HepG2 (cell line): ENCODE measurements at regions not wholly inside any gene's neighbourhood (a gene's known extent, or its start where the extent isn't known, plus 50 kb on each side); places are given as distances from the start of the nearest gene placed in this dataset.

Experiments
- ATAC-seq: fragments of 200-7000 bp; cut with Tn5 transposase; 3 replicates; pipeline ENCODE4 v1.9.1; 2020; ENCODE audit warnings: mild to moderate bottlenecking, moderate library complexity
- BruUV-seq: library from RNA; stranded (reverse); fragments of 400-500 nt; replicated peaks from 2 replicates; lab custom pipeline; 2021; lab: Mats Ljungman, UMichigan
- CTCF ChIA-PET: fragments of 300-600 bp; formaldehyde crosslinking; extraction: SDS; loops from one replicate; lab custom pipeline; 2021; ENCODE audit warnings: low total read pairs, inconsistent platforms, low intra/inter-chr PET ratio; lab: Yijun Ruan, JAX
- POLR2A ChIA-PET: fragments of 350-600 bp; sonication (Branson Sonifier 250); formaldehyde crosslinking; loops from one replicate; lab custom pipeline; 2020; ENCODE audit warnings: antibody characterized with exemption, inconsistent platforms; lab: Yijun Ruan, JAX
- DNase-seq: peaks from one replicate; pipeline ENCODE4 v3.0.0-alpha.2; 2015; ENCODE audit warnings: low spot score
- FAIRE-seq: peaks from 3 replicates; lab custom pipeline; 2011; peaks lifted over from hg19 to GRCh38; lab: Jason Lieb, UNC
- H2AFZ ChIP-seq: one replicate; pipeline ENCODE4 v1.6.1; 2011; ENCODE audit warnings: low read length, inconsistent platforms
- H3K27ac ChIP-seq: fragments of 300-600 bp; 3 replicates; pipeline ENCODE4 v1.8.0; 2011; ENCODE audit warnings: mixed run types, mild to moderate bottlenecking, mixed read lengths, low read length, inconsistent platforms; ENCODE audit not compliant: insufficient read depth; ENCODE audit errors: extremely low read length
- H3K27me3 ChIP-seq, 2 experiments: fragments of 200-600 bp in 1 of 2; 2 replicates in 1 of 2; 3 replicates in 1 of 2; pipeline versions ENCODE4 v1.6.0 to v1.8.0; 2011; ENCODE audit warnings: low read length in 2 of 2, mild to moderate bottlenecking in 2 of 2, moderate library complexity in 2 of 2, inconsistent platforms in 1 of 2; ENCODE audit not compliant: insufficient read depth in 2 of 2, control insufficient read depth in 1 of 2
- H3K36me3 ChIP-seq, 2 experiments: fragments of 200-600 bp in 1 of 2; replicated peaks in 1 of 2; 2 replicates in 1 of 2; 3 replicates in 1 of 2; pipeline versions ENCODE4 v1.5.1 to v1.8.0; 2011; ENCODE audit warnings: low read length in 2 of 2, inconsistent platforms in 1 of 2; ENCODE audit not compliant: insufficient read depth in 2 of 2, control insufficient read depth in 1 of 2
- H3K4me1 ChIP-seq: 2 replicates; pipeline ENCODE4 v1.5.1; 2012; ENCODE audit warnings: low read length, inconsistent platforms; ENCODE audit not compliant: insufficient read depth
- H3K4me2 ChIP-seq: 2 replicates; pipeline ENCODE4 v1.6.0; 2011; ENCODE audit warnings: low read depth, low read length, inconsistent platforms
- H3K4me3 ChIP-seq, 3 experiments: fragments of 200-600 bp in 1 of 3; sonication (generic), shearing (Covaris generic) in 1 of 3; replicated peaks in 1 of 3; 2 replicates each; pipeline ENCODE4 v1.5.1; 2011 to 2016; ENCODE audit warnings: low read length in 3 of 3, inconsistent platforms in 2 of 3, low read depth in 2 of 3, mild to moderate bottlenecking in 2 of 3, control low read depth in 1 of 3, mixed read lengths in 1 of 3; ENCODE audit not compliant: insufficient read depth in 1 of 3
- H3K79me2 ChIP-seq: one replicate; pipeline ENCODE4 v1.6.1; 2011; ENCODE audit warnings: low read length, inconsistent platforms; ENCODE audit not compliant: insufficient read depth
- H3K9ac ChIP-seq: 2 replicates; pipeline ENCODE4 v1.6.0; 2011; ENCODE audit warnings: mild to moderate bottlenecking, low read depth, low read length, inconsistent platforms; ENCODE audit not compliant: insufficient read depth
- H3K9me3 ChIP-seq: 2 replicates; pipeline ENCODE4 v1.5.1; 2012; ENCODE audit warnings: mild to moderate bottlenecking, low read length
- H4K20me1 ChIP-seq: 2 replicates; pipeline ENCODE4 v1.6.0; 2011; ENCODE audit warnings: inconsistent platforms, mild to moderate bottlenecking, low read length, moderate library complexity; ENCODE audit not compliant: insufficient read depth
- ONECUT2 ChIP-seq: sonication (generic); formaldehyde crosslinking; IDR thresholded peaks from 2 replicates; pipeline ENCODE4 v1.4.0; 2020; ENCODE audit warnings: missing genetic modification reagents
- PHF5A ChIP-seq: IDR thresholded peaks from one replicate; pipeline ENCODE4 v1.6.1; 2018; ENCODE audit warnings: low read depth, missing genetic modification reagents; ENCODE audit not compliant: unreplicated experiment
- PLRG1 ChIP-seq: fragments of 450-650 bp; conservative IDR thresholded peaks from 2 replicates; pipeline ENCODE4 v1.6.1; 2016
- ZNF577 ChIP-seq: sonication (generic); formaldehyde crosslinking; IDR thresholded peaks from 2 replicates; pipeline ENCODE4 v1.4.0; 2020; ENCODE audit warnings: mild to moderate bottlenecking, low read depth, missing genetic modification reagents, borderline replicate concordance
- ZNF629 ChIP-seq: sonication (generic); formaldehyde crosslinking; conservative IDR thresholded peaks from 2 replicates; pipeline ENCODE4 v1.5.0; 2020; ENCODE audit warnings: missing genetic modification reagents
- ZNF674 ChIP-seq: sonication (generic); formaldehyde crosslinking; IDR thresholded peaks from 2 replicates; pipeline ENCODE4 v1.5.0; 2020; ENCODE audit warnings: low read depth, mild to moderate bottlenecking, missing genetic modification reagents
- WGBS: methylation state at CpG from one replicate; pipeline ENCODE4 v1.1.6; 2017; ENCODE audit warnings: low lambda C conversion rate; 5-methylcytosine and 5-hydroxymethylcytosine counted together
- in situ Hi-C: cut with HindIII; loops from 2 replicates; pipeline ENCODE4 v1.10.0; 2017; ENCODE audit warnings: low pct_unique_long_range_greater_than_20kb; ENCODE audit not compliant: extremely low pct_ligation_motif_present
- intact Hi-C: fragments of 100-400 bp; cut with micrococcal nuclease; formaldehyde crosslinking; loops from one replicate; pipeline ENCODE4 v1.10.0; 2022; ENCODE audit not compliant: unreplicated experiment
- TF ChIP-seq, protein P1 (sequence below): sonication (generic); formaldehyde crosslinking; IDR thresholded peaks from 2 replicates; pipeline ENCODE4 v1.4.0; 2020; ENCODE audit warnings: missing genetic modification reagents
- TF ChIP-seq, protein P2 (sequence below): sonication (generic); formaldehyde crosslinking; IDR thresholded peaks from 2 replicates; pipeline ENCODE4 v1.8.1; 2023; ENCODE audit warnings: mild to moderate bottlenecking, missing genetic modification reagents, borderline replicate concordance
- TF ChIP-seq, protein P3 (sequence below): sonication (generic); formaldehyde crosslinking; IDR thresholded peaks from 2 replicates; pipeline ENCODE4 v1.4.0; 2020; ENCODE audit warnings: missing genetic modification reagents, mild to moderate bottlenecking, borderline replicate concordance
- TF ChIP-seq, protein P4 (sequence below): sonication (generic); formaldehyde crosslinking; IDR thresholded peaks from 2 replicates; pipeline ENCODE4 v1.5.0; 2020; ENCODE audit warnings: missing genetic modification reagents

DNA sequence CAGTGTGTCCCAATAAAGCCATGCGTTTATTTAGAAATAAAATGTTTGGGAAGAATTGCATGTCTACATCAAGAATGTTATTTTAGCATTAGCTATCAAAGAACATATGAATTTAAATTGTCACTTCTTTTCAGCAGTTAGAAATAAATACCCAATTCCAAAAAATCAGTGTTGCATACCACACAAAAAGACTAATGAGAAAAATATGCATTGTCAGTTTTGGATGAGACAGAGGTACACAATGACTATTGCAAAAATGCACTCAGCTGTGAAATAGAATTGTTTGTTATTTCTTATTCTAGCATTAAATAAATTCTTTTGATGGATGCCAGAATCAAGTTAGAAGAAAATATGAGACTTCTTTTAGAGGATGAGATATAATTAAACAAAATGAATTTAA is 833.9 kb downstream of the SLITRK1 start:
- H3K4me1 ChIP-seq: no peaks in the 10 kb centered on the region
- in situ Hi-C loops (no loop called here), intact Hi-C loops (no loop called here)
- ChIA-PET POLR2A (no interaction called here), CTCF (no interaction called here)
- no peak overlapping the region for H3K9ac ChIP-seq
- H4K20me1 ChIP-seq: no peaks in the 10 kb centered on the region
- BruUV-seq: no TSS peak
- peaks cover 15% of the 10 kb centered on the region; the same call in 1 of the 2 replicates for H3K9me3 ChIP-seq
- no peak for TF ChIP-seq ZNF629 (CRISPR knock-in tag)
- no peak for TF ChIP-seq ZNF577 (CRISPR knock-in tag)
- no peak overlapping the region for H2AFZ ChIP-seq
- H3K4me3 ChIP-seq: no peak overlapping the region
- H3K27ac ChIP-seq: no peak overlapping the region
- WGBS: 7% methylated on average over 1 of the region's 1 CpG
- H3K36me3 ChIP-seq: no peaks in the 10 kb centered on the region
- DNase-seq (no peak), FAIRE-seq (no peak), ATAC-seq (no peak)
- no peak overlapping the region for H3K4me2 ChIP-seq
- no peaks in the 10 kb centered on the region for H3K79me2 ChIP-seq
- no peaks in the 10 kb centered on the region; a peak in 1 of 5 replicates for H3K27me3 ChIP-seq

DNA sequence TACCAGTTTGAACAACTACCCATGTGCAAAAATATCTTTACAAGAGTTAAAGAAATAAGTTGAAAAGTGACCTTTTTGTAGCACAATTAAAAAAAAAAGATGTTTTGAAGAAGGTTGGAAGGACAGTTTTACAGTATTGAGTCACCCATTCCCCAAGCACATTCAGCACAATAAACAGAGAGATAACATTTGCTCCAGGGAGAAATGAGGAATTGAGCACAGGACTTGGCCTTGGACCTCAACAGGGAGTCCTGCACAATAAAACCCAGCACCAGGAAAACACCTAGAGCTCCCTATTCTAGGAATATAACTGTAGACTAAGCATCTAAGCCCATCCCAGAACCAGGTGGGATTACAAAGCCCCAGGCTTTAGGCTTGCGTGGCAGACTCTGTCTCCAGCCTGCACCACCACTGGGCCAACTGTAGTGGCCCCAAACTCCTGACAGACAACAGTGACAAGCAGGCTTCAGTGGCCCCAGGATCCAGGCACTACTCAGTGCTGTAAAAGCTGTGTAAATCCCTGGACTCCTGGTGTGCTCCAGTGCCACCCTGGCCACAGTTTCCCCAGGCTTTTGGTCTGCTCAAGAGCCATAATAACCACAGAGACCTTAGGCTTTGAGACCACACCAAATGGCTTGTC is 857.2 kb downstream of the SLITRK1 start:
- Histone ChIP-seq H3K9ac (no peak overlapping the region), H3K36me3 (no peaks in the 10 kb centered on the region), H3K4me1 (no peaks in the 10 kb centered on the region), H3K79me2 (no peaks in the 10 kb centered on the region), H3K4me3 (no peak overlapping the region), H3K9me3 (peaks cover 23% of the 10 kb centered on the region), H3K4me2 (no peak overlapping the region), H4K20me1 (no peaks in the 10 kb centered on the region), H3K27ac (no peak overlapping the region), H2AFZ (no peak overlapping the region), H3K27me3 (no peaks in the 10 kb centered on the region)
- intact Hi-C loops (no loop called here), in situ Hi-C loops (no loop called here)
- BruUV-seq: no TSS peak
- no peak for ATAC-seq
- no CpG with 5 or more reads among the region's 1 CpG for WGBS
- DNase-seq: no peak
- no peak for FAIRE-seq
- CTCF ChIA-PET: no interaction called here
- POLR2A ChIA-PET: no interaction called here
- TF ChIP-seq ONECUT2 (CRISPR knock-in tag): no peak
- TF ChIP-seq, protein P1, sequence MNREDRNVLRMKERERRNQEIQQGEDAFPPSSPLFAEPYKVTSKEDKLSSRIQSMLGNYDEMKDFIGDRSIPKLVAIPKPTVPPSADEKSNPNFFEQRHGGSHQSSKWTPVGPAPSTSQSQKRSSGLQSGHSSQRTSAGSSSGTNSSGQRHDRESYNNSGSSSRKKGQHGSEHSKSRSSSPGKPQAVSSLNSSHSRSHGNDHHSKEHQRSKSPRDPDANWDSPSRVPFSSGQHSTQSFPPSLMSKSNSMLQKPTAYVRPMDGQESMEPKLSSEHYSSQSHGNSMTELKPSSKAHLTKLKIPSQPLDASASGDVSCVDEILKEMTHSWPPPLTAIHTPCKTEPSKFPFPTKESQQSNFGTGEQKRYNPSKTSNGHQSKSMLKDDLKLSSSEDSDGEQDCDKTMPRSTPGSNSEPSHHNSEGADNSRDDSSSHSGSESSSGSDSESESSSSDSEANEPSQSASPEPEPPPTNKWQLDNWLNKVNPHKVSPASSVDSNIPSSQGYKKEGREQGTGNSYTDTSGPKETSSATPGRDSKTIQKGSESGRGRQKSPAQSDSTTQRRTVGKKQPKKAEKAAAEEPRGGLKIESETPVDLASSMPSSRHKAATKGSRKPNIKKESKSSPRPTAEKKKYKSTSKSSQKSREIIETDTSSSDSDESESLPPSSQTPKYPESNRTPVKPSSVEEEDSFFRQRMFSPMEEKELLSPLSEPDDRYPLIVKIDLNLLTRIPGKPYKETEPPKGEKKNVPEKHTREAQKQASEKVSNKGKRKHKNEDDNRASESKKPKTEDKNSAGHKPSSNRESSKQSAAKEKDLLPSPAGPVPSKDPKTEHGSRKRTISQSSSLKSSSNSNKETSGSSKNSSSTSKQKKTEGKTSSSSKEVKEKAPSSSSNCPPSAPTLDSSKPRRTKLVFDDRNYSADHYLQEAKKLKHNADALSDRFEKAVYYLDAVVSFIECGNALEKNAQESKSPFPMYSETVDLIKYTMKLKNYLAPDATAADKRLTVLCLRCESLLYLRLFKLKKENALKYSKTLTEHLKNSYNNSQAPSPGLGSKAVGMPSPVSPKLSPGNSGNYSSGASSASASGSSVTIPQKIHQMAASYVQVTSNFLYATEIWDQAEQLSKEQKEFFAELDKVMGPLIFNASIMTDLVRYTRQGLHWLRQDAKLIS (CRISPR knock-in tag): no peak
- TF ChIP-seq, protein P2, sequence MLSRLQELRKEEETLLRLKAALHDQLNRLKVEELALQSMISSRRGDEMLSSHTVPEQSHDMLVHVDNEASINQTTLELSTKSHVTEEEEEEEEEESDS (CRISPR knock-in tag): no peak
- TF ChIP-seq PHF5A (CRISPR knock-in tag): no peak
- TF ChIP-seq, protein P3, sequence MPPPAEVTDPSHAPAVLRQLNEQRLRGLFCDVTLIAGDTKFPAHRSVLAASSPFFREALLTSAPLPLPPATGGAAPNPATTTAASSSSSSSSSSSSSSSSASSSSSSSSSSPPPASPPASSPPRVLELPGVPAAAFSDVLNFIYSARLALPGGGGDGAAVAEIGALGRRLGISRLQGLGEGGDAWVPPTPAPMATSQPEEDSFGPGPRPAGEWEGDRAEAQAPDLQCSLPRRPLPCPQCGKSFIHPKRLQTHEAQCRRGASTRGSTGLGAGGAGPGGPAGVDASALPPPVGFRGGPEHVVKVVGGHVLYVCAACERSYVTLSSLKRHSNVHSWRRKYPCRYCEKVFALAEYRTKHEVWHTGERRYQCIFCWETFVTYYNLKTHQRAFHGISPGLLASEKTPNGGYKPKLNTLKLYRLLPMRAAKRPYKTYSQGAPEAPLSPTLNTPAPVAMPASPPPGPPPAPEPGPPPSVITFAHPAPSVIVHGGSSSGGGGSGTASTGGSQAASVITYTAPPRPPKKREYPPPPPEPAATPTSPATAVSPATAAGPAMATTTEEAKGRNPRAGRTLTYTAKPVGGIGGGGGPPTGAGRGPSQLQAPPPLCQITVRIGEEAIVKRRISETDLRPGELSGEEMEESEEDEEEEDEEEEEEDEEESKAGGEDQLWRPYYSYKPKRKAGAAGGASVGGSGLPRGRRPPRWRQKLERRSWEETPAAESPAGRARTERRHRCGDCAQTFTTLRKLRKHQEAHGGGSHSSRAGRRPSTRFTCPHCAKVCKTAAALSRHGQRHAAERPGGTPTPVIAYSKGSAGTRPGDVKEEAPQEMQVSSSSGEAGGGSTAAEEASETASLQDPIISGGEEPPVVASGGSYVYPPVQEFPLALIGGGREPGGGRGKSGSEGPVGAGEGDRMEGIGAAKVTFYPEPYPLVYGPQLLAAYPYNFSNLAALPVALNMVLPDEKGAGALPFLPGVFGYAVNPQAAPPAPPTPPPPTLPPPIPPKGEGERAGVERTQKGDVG (CRISPR knock-in tag): no peak
- no peak for TF ChIP-seq ZNF674 (CRISPR knock-in tag)
- TF ChIP-seq, protein P4, sequence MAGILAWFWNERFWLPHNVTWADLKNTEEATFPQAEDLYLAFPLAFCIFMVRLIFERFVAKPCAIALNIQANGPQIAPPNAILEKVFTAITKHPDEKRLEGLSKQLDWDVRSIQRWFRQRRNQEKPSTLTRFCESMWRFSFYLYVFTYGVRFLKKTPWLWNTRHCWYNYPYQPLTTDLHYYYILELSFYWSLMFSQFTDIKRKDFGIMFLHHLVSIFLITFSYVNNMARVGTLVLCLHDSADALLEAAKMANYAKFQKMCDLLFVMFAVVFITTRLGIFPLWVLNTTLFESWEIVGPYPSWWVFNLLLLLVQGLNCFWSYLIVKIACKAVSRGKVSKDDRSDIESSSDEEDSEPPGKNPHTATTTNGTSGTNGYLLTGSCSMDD (CRISPR knock-in tag): no peak
- no peak for TF ChIP-seq PLRG1
